Mononuclear cell (primary cell): ENCODE measurements at regions not wholly inside any gene's neighbourhood (a gene's known extent, or its start where the extent isn't known, plus 50 kb on each side); places are given as distances from the start of the nearest gene placed in this dataset.
"Not testable (repeated sequence)": the region's sequence is repeated elsewhere in the genome, so short reads cannot be mapped to it uniquely, and the experiment has no call there.

Experiments used
- H3K27me3 ChIP-seq: 2 replicates; pipeline ENCODE4 v1.6.0; 2011; ENCODE audit warnings: low read length, control low read depth; ENCODE audit not compliant: insufficient read depth
- H3K4me1 ChIP-seq: 2 replicates; pipeline ENCODE4 v1.5.1; 2011; ENCODE audit warnings: mild to moderate bottlenecking, low read length, control low read depth; ENCODE audit not compliant: insufficient read depth
- H3K4me3 ChIP-seq: 2 replicates; pipeline ENCODE4 v1.5.1; 2011; ENCODE audit warnings: mild to moderate bottlenecking, low read length, moderate library complexity
- H3K9me3 ChIP-seq: 2 replicates; pipeline ENCODE4 v1.5.1; 2011; ENCODE audit warnings: low read depth, mild to moderate bottlenecking, control low read depth, low read length

DNA sequence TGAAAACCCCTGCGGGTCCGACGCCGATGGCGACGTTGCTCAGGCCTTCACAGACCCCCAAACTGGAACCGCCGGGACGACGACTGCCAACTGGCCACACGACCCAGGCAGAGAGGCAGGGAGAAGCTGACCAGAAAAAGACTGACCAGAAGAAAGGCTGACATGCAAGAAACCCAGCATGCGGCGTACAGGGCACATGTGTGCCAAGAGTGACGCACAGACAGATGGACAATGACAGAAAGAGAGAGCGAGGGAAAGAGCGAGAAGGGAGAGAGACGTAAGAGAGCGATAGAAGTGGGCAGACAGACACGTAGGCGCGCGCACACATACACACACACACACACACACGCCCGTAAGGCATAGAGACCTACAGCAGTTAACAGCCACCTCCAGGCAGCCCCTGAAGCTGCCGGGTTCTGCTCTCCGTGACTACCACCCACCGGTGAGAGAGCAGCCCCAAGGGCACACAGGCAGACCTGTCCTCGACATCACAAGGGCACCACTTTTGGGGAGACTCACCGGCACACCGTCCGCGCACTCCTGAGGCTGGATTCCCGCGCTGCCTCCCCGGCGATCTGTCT, 67.2 kb upstream of the ZNF527 start:
- H3K9me3 ChIP-seq, result no peaks in the 10 kb centered on the region
- H3K4me3 ChIP-seq, result no peak overlapping the region
- H3K27me3 ChIP-seq, result no peaks in the 10 kb centered on the region
- H3K4me1 ChIP-seq, result no peaks in the 10 kb centered on the region

DNA sequence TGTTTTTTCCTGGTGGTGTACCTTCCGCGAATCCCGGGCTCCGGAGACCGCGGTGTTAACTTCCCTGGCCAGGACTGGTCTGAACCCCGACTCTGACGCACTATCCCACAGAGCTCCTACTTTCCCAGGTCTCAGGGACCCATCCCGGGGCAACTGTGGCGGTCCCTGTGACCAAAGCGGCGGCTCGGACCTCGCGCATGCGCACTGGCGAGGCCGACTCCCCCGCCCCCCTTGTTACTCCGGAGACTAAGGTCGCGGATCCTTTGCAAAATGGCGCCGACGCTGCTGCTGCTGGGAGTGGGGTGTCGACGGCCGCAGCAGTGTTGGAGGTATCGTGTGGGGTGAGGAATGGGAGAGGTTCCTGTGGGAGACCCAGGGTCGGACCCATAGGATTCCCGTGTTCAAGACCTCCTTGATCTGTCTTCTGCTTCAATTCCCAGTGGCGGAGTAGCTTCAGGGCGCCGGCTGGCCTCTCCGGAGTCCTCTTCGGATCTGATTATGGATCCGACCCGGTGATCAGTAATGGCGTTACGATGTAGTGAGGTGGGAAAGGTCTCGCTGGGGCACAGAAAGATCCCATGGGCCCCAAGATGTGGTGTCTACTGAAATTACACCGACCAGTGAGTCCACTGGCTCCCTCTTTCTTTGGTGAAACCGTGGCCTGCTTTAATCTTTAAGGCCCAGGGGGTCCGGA, 66.6 kb upstream of the ZNF527 start:
- no peak overlapping the region for H3K4me3 ChIP-seq
- no peaks in the 10 kb centered on the region for H3K4me1 ChIP-seq
- H3K9me3 ChIP-seq, result no peaks in the 10 kb centered on the region
- no peaks in the 10 kb centered on the region for H3K27me3 ChIP-seq

DNA sequence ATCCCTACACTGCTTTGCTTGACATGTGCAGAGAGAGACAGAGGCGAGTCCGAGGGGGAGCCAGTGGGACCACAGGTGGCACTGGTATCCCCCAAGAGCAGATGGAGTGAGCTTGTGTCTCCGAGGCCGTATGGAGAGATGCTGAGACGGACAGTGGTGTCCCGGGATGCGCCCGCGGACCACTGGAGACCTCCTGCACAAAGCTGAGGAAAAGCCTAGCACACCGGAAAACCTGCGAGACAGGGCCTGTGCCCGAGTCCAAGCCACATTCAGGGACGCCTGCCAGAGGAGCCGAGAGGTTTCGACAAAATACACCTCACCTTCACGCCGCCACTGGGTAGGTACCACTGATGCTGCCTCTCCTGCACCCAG, 66.0 kb upstream of the ZNF527 start:
- H3K9me3 ChIP-seq, result no peaks in the 10 kb centered on the region

DNA sequence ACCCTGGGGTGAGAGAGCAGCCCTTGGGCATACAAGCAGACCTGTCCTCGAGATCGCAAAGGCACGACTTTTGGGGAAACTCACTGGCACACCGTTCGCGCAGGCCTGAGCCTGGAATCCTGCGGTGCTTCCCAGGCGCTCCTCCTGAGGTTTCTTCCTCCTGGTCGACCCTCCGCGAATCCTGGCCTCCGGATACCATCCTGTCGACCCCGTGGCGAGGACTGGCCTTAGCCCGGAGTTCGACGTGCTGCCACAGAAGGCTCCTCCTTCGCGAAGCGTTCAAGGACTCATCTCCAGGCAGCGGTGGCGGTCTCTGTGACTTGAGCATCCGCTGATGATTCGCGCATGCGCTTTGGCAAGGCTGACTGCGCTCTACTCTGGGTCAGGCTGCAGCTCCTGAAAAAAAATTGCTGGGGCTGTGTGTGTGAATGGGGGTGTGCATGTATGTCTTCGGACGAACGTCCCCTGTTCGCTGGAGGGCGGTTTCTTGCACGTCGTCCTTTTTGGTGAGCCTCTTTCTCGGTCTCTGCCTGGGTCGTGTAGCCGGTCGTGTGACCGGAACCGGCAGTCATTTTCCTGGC, 64.4 kb upstream of the ZNF527 start:
- no peaks in the 10 kb centered on the region for H3K9me3 ChIP-seq
- no peaks in the 10 kb centered on the region for H3K4me1 ChIP-seq
- no peak overlapping the region for H3K4me3 ChIP-seq
- no peaks in the 10 kb centered on the region for H3K27me3 ChIP-seq

More for the DNA sequence above, 66.0 kb upstream of the ZNF527 start:
- Histone ChIP-seq H3K4me1 (no peaks in the 10 kb centered on the region), H3K4me3 (no peak overlapping the region), H3K27me3 (no peaks in the 10 kb centered on the region)

DNA sequence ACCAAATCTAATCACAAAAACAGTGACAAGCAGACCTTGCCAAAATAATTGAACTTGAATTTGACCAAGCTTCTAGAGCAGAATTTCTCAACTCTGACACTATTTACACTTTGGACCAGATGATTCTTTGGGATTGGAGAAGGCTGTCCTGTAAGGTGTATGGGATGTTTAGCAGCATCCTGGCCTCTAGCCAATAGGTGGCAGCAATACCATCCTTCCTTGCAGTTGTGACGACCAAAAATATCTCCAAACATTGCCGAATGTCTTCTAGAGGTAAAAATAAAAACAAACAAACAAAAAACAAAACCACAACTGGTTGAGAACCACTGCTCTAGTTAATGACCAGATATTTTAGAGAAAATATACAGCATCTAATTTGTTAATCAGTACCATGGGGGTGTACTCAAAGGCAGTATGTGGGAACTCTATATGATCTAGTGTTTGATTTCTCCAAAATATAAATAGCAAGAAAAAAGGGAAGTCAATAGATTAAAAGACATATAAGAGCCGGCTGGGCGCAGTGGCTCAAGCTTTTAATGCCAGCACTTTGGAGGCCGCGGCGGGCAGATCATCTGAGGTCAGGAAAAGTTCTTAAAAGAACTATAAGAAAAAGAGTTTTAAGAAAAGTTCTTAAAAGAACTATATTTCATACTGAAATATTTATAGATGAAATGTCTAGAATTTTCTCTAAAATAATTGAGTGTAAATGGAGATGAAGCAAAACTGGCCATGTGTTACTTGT, 60.9 kb upstream of the ZNF527 start:
- Histone ChIP-seq H3K27me3 (no peaks in the 10 kb centered on the region), H3K9me3 (no peaks in the 10 kb centered on the region), H3K4me1 (no peaks in the 10 kb centered on the region), H3K4me3 (no peak overlapping the region)

DNA sequence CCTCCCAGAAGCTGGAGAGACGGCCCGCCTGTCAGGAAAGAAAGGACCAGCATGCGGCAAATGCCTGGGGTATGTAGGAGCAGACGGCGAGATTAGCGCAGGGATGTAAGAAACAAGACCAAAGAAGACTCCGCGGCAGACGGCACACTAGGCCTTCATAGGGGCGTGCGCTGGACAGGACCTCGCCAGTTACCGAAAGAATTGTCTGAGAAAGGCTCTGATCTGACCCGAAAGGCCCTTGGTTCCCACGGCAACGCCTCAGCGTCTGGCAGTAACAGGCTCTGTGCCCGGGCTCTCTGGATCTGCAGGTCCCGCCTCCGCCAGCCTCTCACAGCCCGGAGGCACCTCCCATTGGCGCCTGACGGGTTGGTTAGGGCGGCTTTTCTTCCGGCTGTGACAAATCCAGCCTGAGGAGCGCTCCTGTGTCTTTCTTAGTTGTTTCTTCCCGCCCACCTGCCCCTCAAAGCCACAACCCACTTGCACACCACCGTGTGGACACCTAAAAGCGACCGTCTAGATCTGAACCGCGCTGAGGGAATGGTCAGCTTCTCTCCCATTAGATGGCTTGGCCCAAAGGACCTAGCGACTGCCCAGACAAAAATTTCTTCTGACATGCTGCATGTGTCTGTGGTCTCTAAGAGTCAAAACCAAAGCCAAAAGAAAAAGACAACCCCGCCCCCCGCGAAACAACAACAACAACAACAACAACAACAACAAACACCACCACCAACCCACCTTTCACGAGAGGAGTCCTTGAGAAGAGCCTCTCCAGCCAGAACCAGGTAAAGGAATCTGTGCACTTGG, 58.2 kb upstream of the ZNF527 start:
- not testable (repeated sequence) for H3K4me3 ChIP-seq, H3K27me3 ChIP-seq, H3K9me3 ChIP-seq, H3K4me1 ChIP-seq

DNA sequence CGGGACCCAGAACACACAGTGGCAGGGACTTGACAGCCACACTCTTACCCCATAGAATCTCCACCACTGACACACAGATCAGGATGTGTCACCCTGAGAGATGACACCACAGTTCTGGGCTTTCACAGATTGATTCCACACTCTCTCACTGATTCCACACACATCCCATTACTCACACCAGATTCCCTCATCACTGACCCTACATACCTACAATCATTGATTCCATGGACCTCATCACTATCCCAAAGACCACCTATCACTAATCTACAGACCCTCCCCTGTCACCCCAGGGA, 57.6 kb upstream of the ZNF527 start:
- Histone ChIP-seq H3K9me3 (no peaks in the 10 kb centered on the region), H3K4me3 (no peak overlapping the region), H3K27me3 (no peaks in the 10 kb centered on the region), H3K4me1 (peaks cover 9% of the 10 kb centered on the region)

DNA sequence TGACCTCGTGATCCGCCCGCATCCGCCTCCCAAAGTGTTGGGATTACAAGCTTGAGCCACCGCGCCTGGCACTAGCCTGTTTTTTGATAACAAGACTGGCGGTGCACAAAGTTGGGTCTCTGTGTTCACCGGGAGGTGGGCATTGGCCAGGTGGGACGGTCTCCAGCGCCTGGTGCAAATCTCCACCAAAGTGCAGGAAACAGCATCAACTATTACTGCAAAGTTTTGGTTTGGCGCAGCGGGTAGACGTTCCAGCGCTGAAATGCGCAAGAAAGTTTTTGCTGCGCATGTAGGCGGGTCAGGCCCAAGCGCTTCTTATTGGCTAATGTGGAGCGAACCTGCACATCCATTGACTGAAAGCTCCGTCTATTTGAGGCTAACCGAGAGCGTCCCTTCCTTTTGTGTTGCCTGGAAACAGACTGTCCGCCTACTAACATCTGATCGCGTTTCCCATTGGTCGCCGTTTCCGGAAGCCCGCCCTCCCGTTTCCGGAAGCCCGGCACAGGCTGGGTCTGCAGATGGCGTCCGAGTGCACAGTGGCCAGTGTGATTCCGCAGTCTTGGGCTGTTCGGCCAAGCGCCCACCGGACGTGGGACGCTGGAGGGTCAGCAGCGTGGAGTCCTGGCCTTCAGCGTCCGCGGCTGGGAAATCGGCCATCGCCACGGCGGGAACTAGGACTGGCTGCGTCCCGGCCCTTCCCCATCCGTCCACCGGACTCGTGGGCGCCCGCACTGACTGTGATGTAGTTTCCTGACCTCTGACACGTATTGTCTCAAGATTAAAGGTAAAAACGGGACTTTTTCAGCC, 53.3 kb upstream of the ZNF527 start:
- Histone ChIP-seq H3K4me1 (peaks cover 21% of the 10 kb centered on the region), H3K27me3 (no peaks in the 10 kb centered on the region), H3K4me3 (peak overlapping the region; percentile 93), H3K9me3 (no peaks in the 10 kb centered on the region)

DNA sequence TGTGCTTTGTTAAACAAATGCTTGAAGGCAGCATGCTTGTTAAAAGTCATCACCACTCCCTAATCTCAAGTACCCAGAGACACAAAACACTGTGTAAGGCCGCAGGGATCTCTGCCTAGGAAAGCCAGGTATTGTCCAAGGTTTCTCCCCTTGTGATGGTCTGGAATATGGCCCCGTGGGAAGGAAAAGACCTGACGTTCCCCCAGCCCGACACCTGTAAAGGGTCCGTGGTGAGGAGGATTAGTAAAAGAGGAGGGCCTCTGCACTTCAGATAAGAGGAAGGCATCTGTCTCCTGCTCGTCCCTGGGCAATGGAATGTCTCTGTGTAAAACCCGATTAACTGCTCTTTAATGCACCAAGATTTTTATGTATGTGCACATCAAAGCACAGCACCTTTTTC, 49.9 kb upstream of the ZNF527 start:
- not testable (repeated sequence) for H3K4me3 ChIP-seq, H3K27me3 ChIP-seq, H3K9me3 ChIP-seq
- H3K4me1 ChIP-seq, result peaks cover 21% of the 10 kb centered on the region
